ENCODE measurements at regions not wholly inside any gene's neighbourhood (a gene's known extent, or its start where the extent isn't known, plus 50 kb on each side); places are given as distances from the start of the nearest gene placed in this dataset.

DNA sequence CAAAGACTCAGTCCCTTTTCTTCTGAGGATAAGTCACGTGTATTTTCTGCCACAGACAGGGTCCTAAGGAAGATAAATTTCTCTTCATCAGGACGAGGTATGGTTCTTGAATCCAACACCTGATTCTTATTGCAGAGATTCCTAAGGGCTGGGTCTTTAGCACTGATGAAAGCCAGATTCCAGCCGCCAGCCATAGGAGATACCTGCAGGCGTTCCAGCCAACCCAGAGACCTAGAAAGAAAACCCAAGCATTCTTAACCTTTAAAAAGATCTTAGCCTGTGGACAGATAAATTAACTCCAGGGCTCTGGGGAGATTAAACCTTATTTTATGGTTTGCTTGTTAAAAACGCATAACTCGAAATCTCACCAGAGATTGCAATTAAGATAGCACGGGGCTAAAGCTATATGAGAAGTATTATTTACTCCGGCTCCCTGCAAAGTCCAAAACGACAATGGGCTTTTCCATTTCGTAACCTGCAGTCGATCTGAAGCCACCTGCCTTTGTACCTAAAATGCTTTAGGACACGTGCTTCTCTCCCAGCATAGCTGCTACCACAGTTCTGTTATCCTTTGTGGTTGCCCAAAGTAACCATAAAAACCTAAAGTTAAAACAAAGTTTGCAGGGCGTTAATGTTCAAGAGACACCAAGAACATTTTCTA, 104.5 kb downstream of the NXPE2 start:
- TF ChIP-seq, protein P1, sequence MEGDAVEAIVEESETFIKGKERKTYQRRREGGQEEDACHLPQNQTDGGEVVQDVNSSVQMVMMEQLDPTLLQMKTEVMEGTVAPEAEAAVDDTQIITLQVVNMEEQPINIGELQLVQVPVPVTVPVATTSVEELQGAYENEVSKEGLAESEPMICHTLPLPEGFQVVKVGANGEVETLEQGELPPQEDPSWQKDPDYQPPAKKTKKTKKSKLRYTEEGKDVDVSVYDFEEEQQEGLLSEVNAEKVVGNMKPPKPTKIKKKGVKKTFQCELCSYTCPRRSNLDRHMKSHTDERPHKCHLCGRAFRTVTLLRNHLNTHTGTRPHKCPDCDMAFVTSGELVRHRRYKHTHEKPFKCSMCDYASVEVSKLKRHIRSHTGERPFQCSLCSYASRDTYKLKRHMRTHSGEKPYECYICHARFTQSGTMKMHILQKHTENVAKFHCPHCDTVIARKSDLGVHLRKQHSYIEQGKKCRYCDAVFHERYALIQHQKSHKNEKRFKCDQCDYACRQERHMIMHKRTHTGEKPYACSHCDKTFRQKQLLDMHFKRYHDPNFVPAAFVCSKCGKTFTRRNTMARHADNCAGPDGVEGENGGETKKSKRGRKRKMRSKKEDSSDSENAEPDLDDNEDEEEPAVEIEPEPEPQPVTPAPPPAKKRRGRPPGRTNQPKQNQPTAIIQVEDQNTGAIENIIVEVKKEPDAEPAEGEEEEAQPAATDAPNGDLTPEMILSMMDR (IDR thresholded peaks at IDR 0.05; ENCODE audit: poor library complexity): no peak
- no peak for TF ChIP-seq EZH2 (IDR thresholded peaks at IDR 0.05; ENCODE audit: borderline replicate concordance)
